ENCODE measurements at regions not wholly inside any gene's neighbourhood (a gene's known extent, or its start where the extent isn't known, plus 50 kb on each side); places are given as distances from the start of the nearest gene placed in this dataset.
A peak's percentile ranks its signal among the peaks of the same experiment; 100 is the strongest.

DNA sequence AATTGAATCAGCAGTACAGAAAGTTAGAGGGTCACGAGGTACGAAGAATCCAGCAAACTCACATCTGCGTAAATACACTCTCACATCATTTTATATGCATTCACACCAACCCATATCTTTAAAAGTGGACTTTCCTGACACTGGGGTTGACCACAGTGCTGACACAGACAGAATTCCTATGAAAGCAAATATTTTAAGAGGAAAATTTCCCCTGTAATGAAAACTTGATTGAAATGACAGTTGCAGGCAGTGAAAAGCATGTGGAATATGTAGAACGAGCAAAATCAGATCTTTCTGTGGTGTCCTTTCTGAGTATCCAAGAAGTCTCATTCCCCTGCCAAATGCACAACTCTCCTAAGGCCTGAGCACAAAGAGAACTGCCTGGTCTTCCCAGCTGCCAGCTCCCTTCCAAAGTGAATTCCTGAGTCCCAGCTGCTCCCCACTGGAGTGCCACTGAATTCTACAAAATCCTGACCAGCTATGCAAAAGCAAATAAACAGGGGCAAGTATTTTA lies 50.5 kb upstream of the FAM9C start:
- no peaks in the 10 kb centered on the region for H3K27me3 ChIP-seq (ENCODE audit: control insufficient read depth, insufficient read depth, low read length)
- no peaks in the 10 kb centered on the region for H3K36me3 ChIP-seq (ENCODE audit: control insufficient read depth, insufficient read depth, low read length)
- ChIA-PET POLR2A (no interaction called here), CTCF (no interaction called here)
- H3K4me3 ChIP-seq (ENCODE audit: low read depth in 2 of 2, low read length in 2 of 2): no peak overlapping the region
- intact Hi-C loops (cut with micrococcal nuclease; ENCODE audit: unreplicated experiment): loop anchor here (10.0 kb wide), 1 partner anchor 110 kb away; no protein-coding TSS in a partner anchor
- H3K27ac ChIP-seq (ENCODE audit: low read length): peak overlapping the region; percentile 81
- no peaks in the 10 kb centered on the region for H3K9me3 ChIP-seq (ENCODE audit: control insufficient read depth, insufficient read depth, low read depth, low read length)
- peaks cover 10% of the 10 kb centered on the region for H3K4me1 ChIP-seq (ENCODE audit: control insufficient read depth, insufficient read depth, low read length)
- ATAC-seq: peak; percentile 73; the same call in 1 of the 2 replicates
- no peak for DNase-seq (ENCODE audit: low read depth, low spot score)
- no peak for TF ChIP-seq TCF7L2 (IDR thresholded peaks at IDR 0.05; ENCODE audit: low read depth, low read length)
- TF ChIP-seq, protein P1, sequence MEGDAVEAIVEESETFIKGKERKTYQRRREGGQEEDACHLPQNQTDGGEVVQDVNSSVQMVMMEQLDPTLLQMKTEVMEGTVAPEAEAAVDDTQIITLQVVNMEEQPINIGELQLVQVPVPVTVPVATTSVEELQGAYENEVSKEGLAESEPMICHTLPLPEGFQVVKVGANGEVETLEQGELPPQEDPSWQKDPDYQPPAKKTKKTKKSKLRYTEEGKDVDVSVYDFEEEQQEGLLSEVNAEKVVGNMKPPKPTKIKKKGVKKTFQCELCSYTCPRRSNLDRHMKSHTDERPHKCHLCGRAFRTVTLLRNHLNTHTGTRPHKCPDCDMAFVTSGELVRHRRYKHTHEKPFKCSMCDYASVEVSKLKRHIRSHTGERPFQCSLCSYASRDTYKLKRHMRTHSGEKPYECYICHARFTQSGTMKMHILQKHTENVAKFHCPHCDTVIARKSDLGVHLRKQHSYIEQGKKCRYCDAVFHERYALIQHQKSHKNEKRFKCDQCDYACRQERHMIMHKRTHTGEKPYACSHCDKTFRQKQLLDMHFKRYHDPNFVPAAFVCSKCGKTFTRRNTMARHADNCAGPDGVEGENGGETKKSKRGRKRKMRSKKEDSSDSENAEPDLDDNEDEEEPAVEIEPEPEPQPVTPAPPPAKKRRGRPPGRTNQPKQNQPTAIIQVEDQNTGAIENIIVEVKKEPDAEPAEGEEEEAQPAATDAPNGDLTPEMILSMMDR (IDR thresholded peaks at IDR 0.05): no peak
- TF ChIP-seq SIN3A (IDR thresholded peaks at IDR 0.05; ENCODE audit: borderline replicate concordance, insufficient read depth, low read depth, low read length): no peak
- TF ChIP-seq, protein P2, sequence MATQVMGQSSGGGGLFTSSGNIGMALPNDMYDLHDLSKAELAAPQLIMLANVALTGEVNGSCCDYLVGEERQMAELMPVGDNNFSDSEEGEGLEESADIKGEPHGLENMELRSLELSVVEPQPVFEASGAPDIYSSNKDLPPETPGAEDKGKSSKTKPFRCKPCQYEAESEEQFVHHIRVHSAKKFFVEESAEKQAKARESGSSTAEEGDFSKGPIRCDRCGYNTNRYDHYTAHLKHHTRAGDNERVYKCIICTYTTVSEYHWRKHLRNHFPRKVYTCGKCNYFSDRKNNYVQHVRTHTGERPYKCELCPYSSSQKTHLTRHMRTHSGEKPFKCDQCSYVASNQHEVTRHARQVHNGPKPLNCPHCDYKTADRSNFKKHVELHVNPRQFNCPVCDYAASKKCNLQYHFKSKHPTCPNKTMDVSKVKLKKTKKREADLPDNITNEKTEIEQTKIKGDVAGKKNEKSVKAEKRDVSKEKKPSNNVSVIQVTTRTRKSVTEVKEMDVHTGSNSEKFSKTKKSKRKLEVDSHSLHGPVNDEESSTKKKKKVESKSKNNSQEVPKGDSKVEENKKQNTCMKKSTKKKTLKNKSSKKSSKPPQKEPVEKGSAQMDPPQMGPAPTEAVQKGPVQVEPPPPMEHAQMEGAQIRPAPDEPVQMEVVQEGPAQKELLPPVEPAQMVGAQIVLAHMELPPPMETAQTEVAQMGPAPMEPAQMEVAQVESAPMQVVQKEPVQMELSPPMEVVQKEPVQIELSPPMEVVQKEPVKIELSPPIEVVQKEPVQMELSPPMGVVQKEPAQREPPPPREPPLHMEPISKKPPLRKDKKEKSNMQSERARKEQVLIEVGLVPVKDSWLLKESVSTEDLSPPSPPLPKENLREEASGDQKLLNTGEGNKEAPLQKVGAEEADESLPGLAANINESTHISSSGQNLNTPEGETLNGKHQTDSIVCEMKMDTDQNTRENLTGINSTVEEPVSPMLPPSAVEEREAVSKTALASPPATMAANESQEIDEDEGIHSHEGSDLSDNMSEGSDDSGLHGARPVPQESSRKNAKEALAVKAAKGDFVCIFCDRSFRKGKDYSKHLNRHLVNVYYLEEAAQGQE (IDR thresholded peaks at IDR 0.05; ENCODE audit: insufficient read depth in 1 of 2, low read depth in 2 of 2, low read length in 1 of 2): no peak
- no peak for TF ChIP-seq POLR2AphosphoS5 (IDR thresholded peaks at IDR 0.05; ENCODE audit: low read depth, low read length)
- BruUV-seq (replicated peaks): no TSS peak
- in situ Hi-C loops (cut with HindIII; ENCODE audit: low pct_unique_long_range_greater_than_20kb, low sequenced_read_pairs): no loop called here

DNA sequence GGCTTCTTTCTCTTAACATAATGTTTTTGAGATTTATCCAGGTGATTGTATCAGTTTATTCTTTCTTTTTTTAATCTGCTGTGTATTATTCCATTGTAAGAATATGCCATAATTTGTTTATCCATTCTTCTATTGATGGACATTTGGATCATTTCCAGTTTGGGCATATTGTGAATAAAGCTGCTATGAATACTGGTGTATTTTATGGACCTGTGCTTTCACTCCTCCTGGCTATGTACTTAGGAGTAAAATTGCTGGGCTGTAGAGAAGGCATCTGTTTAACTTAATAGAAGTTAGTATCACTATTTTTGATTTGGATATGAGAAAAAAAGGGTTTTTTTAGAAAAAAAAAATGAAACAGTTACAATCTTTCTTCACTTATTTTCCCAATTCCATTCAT lies 50.0 kb upstream of the FAM9C start:
- ChIA-PET POLR2A (no interaction called here), CTCF (no interaction called here)
- ATAC-seq (no peak), DNase-seq (ENCODE audit: low read depth, low spot score) (no peak)
- no TSS peak for BruUV-seq (replicated peaks)
- H3K27me3 ChIP-seq (ENCODE audit: control insufficient read depth, insufficient read depth, low read length): no peaks in the 10 kb centered on the region
- no peak overlapping the region for H3K4me3 ChIP-seq (ENCODE audit: low read depth in 2 of 2, low read length in 2 of 2)
- in situ Hi-C loops (cut with HindIII; ENCODE audit: low pct_unique_long_range_greater_than_20kb, low sequenced_read_pairs) (no loop called here), intact Hi-C loops (cut with micrococcal nuclease; ENCODE audit: unreplicated experiment) (loop anchor here (10.0 kb wide), 1 partner anchor 110 kb away; no protein-coding TSS in a partner anchor)
- no peak for TF ChIP-seq POLR2AphosphoS5 (IDR thresholded peaks at IDR 0.05; ENCODE audit: low read depth, low read length)
- TF ChIP-seq, protein P2 (IDR thresholded peaks at IDR 0.05; ENCODE audit: insufficient read depth in 1 of 2, low read depth in 2 of 2, low read length in 1 of 2): no peak
- no peaks in the 10 kb centered on the region for H3K9me3 ChIP-seq (ENCODE audit: control insufficient read depth, insufficient read depth, low read depth, low read length)
- peak overlapping the region; percentile 81 for H3K27ac ChIP-seq (ENCODE audit: low read length)
- no peaks in the 10 kb centered on the region for H3K36me3 ChIP-seq (ENCODE audit: control insufficient read depth, insufficient read depth, low read length)
- H3K4me1 ChIP-seq (ENCODE audit: control insufficient read depth, insufficient read depth, low read length): peaks cover 10% of the 10 kb centered on the region
